GM18508 (cell line): ENCODE measurements at regions not wholly inside any gene's neighbourhood (a gene's known extent, or its start where the extent isn't known, plus 50 kb on each side); places are given as distances from the start of the nearest gene placed in this dataset.

Source experiments
- ATAC-seq: cut with Tn5 transposase; IDR thresholded peaks from one replicate; pipeline ENCODE4 v1.9.1; 2021; ENCODE audit warnings: moderate number of reproducible peaks; ENCODE audit not compliant: insufficient read depth, unreplicated experiment

DNA sequence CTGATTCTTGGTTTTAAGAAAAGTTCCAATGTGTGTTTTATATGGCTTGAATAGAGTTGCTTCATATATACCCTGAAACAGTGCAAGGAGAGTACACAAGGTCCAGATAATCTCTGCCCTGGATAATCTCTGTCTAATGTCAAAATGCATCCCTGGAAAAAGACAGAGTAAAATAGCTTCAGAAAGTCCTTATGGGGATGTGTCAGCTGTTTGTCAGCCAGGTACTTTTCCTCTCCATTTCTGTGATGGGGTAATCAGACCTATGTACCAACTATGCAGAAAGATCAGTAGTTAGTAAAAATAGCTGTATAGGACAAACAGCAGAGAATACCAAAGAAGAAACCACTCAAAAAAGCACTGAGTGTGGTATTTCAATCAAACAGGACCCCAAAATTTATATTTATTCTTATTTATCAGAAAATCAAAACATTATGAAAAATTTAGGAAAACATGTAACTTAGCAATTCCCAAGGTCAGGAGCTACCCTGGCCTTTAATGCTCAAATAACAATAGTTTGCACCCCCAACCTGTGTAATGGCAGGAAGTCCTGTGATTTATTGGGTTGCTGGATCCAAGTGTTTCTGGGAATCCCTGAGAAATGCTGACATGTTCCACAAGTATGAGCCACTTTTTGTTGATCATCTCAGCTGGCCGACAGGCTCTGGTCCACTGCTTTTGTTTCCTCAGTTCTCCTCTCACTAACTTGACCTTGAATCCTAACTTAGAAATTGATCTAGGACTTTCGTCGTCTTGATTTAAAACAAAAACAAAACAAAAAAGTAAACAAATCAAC is 69.6 kb downstream of the MDH1 start:
- ATAC-seq, result no peak

DNA sequence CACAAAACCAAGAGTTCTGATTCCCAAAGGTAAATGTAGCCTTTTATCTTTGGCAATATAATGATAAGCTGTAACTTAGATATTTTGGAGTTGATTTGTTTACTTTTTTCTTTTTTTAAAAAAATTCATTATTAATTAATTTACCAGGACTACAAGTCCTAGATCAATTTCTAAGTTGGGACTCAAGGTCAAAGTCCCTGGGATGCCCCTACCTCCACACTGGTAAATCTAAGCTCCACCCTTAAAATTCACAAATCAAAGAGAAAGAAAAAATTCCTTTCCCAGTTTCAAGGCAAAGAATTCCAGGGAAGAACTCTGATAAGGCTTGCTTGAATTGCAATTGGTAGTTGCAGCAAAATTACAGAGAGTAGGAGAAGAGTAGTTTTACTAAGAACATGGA is 71.3 kb downstream of the MDH1 start:
- no peak for ATAC-seq

DNA sequence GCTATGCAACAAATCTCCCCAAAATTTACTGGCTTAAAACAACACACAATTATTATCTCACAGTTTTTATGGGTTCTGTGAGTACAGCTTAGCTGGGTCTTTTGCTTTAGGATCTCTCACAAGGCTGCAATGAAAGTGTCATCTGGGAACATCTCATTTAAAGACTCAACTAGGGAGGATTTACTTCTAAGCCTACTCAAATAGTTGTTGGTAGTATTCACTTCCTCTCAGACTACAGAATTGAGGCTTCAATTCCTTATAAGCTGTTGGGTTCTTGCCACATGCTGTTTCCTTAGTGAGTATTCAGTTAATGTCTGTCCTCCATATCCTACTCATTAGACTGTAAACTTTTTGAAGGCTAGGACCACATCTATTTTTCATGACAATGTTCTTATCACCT is 72.3 kb downstream of the MDH1 start:
- no peak for ATAC-seq

DNA sequence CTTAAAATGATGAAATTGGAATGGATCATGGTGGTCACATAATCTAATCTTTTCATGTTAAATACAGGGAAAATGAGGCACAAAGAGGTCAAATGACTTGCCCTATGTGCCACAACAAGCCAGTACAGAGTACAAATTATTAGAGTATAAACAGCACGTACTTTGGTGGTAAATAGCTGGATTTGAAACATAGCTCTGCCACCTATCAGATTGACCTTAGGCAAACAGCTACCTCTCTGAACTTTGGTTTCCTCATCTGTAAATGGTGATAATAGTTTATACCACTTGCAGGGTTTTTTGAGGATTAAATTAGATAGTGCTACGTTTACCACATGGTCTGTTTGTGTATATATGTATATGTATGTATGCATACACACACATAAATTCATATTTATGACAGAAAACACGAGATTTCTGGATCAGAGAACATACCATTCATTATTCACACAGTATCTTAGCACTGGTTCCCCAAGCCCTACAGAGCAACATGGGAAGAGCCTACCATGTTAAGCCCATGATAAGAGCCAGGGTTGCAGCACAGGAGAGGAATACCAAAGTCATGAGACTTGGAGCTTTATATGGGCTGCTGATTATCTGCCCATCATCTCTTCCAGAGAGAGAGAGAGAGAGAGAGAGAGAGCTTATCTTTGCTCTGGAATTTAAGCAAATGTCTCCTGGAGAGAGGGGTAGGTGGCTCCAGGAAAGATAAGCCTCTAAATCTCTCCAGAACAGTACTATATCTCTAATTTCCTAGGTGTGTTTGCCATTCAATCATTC is 73.5 kb downstream of the MDH1 start:
- no peak for ATAC-seq

DNA sequence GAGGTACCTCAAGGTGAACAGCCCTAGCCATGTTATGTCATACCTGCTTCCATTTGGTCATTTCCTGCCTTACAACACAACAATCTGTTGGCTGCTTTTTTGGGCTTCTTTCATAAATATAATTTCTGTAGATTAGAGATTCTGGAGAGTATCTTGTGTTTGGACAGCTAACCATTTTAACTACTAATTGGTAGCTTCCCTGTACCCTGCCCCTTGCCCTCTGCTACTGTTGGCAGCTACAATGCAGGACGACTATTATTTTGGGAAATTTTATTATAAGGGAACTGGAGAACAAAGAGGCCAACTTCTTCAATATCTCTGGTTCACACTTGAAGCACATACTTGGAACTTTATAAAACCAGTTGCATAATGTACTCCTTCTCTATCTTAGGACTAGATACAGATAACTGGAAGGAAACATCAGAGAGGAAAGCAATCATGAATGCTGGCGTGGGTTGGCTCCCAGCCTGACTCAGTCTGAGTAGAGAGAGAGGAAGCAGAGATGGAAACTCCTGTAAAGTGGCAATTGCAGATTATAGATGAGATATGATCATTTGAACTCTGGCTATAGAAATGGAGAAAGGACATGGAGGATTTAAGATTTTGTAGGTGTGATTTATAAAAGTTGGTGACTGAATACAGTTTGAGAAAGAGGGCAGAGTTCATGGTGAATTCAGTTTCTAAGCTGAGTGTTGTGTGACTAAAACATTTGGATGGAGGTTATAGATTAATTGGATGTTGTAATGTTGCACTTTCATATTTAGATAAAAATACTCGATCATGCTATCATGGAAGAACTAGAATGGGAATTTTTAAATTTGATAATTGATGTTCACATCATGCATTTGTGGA is 74.5 kb downstream of the MDH1 start:
- ATAC-seq, result no peak

DNA sequence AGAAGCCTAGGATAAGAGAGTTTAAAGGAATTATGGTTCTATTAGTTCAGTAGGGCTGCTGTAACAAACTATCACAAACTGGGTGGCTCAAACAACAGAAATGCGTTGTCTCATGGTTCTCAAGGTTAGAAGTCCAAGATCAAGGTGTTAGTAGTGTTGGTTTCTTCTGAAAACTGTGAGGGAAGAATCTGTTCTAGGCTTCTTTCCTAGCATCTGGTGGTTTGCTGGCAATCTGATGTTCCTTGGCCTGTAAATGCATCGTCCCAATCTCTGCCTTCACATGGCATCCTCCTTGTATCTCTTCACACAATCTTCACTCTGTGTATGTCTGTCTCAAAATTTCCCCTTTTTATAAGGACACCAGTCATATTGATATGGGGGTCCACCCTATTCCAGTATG is 76.3 kb downstream of the MDH1 start:
- no peak for ATAC-seq

DNA sequence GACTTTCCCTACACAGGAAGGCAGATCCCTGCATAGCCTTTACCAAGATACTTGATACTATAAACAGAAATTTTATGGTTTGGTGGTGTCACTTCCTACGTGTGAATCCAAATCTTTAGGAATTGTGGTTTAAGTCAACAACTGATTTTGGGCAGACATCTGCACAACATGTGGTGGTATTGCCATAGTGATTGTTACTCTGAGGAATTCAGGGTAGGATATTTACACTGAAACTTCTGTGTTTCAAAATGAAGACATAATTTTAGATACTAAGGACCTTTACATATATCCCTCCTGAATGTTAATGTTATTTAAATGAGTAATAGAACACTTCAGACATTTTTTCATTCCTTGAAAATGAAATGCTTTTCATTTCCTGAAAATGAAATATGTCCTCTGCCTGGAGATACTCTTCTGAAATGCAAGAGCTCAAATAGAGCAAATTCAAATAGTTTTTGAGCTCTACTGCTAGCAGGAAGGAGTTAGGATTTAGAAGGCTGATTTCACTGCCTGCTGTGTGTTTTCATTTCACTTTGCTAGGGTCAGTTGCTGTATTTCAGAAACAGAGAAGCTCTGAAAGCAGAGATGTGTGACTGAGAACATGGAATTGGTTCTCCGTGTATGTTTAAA is 77.2 kb downstream of the MDH1 start:
- ATAC-seq, result no peak

DNA sequence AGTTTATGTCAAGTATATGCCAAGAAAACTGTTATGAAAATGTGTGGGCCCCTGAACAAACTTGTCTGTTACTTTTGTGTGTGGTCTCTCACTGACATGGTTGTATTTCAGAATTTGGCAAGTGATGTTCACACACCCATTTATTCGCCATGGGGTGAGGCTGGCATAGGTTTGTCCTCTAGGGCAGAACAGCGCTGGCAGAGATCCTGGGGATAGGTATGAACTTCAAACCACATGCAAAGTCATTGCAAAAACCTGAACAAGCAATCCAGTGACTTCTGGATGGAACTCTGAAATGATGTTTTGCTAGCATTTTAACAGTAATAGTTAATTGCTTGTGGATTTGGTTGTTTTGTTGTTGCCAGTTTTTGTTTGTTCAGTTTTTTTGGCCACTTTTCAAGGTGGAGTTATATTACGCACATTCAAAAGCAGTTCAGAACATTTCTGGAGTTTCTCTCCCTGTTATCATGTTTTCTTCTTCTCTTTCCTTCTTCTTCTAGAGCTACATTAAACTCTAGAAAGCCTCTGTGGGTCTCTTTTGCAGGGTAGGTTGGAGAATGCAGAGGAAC is 78.5 kb downstream of the MDH1 start:
- ATAC-seq, result no peak

DNA sequence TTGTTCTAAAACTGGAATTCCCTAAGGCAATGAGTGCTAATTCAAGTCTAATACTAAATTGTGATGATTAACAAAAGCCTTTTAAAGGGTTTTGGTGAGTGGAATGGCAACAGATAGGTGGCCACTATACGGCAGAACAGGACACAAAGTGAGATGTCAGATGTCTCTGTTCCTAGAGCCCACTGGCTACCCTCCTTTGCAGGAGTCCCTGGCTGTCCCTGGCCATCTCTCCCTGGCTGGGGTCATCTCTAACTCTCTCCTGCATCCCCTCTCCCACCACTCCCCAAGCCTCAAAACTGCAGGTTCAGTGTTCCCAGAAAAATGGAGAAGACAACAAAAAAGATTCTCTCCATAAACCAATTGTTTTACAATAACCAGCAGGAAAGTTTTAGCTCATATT is 79.2 kb downstream of the MDH1 start:
- no peak for ATAC-seq

DNA sequence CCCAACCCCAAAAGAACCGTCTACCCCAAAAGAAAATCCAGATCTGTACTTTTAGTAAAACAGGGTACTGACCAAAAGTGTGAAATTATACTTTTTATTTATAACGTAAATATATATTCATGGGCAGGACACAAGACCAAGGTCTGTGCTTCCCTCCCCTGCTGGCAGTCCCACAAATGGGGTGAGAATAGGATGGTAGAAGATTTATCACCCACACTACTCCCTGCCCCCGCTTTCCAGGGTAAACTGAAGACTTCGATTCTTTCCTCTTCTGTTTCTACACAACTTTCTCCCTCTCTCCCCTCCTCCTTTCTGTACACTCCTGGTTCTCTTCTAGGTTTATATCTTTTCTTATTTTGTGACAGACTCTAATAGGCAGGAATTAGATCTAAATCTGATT is 79.7 kb downstream of the MDH1 start:
- ATAC-seq, result no peak

DNA sequence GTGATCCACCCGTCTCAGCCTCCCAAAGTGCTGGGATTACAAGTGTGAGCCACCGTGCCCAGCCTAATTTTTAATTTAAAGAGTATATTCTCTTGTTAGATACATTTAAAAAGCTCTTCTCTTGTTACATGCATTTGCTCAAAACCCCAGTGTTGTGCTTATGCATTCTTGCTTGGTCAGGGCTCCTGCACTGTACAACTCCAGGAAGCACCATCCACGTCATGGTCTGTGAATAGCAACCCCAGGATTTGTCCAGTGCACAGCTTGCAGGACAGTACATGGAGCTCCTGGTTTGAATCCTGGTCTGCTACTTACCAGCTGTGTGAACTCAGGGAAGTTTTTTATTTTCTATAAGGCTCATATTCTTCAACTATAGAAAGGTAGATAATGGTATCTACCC is 80.8 kb downstream of the MDH1 start:
- ATAC-seq, result no peak

DNA sequence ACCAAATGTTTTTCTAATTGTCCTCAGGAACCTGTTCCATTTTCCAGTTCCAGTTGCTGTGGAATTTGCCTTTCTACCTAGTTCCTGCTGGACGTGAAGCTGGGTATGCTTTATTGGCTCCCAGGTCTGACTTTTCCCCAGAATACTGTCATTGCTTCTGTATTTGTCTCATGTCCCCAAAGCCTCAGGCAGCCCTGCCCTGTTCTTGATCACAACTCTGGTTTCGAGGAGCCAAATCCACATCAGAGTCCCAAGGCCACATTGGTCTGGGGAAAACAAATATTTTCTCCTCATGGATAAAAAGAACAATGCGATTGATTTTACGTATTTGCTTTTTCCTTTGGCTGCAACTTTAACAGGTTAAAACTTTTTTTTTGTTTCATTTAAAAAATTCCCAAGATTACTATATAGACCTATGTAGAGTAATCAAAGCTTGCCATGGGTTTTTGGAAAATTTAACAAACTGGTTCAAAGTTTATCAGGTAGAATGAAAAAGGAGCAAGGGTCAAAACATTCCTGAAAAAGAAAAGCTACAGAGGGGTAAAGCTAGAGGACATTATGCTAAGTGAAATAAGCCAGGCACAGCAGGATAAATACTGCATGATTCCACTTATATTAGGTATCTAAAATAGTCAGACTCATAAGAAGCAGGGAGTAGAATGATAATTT is 85.2 kb downstream of the MDH1 start:
- ATAC-seq, result no peak

DNA sequence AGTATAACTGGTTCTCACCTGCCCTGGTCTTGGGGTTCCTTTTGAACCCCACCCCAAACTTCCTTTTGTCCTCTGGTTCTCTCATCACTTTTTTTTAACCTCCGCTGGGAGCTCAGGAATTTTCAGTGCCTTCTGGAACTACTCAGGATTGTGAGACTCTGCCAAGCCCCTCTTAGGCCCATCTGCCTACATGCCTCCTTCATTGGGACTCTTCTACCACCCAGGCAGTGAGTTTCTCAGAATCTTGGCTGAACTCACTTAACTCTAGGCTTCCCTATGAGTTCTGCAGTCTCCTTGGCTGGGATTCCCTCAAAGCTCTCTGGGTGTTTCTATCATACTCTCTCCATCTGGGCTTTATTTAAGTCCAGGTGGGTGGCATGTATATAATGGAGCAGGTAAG is 86.3 kb downstream of the MDH1 start:
- ATAC-seq, result no peak

DNA sequence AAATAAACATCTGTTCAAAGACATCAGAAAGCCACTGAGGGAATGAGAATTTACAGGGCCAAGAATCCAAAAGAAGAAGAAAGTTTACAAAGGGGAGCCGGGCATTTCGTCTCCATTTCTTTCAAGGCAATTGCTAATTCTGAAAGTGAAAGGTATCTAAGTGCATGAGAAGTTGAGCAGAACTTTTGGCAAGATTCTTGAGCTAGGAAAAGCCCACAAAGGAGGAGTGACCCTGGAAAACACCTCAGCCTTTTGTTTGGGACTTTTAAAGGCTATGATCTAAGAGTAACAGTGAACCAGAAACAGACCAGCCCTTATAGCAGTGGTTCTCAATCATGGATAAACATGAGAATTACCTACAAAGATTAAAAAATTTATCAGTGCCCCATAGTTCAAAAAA is 87.4 kb downstream of the MDH1 start:
- no peak for ATAC-seq

DNA sequence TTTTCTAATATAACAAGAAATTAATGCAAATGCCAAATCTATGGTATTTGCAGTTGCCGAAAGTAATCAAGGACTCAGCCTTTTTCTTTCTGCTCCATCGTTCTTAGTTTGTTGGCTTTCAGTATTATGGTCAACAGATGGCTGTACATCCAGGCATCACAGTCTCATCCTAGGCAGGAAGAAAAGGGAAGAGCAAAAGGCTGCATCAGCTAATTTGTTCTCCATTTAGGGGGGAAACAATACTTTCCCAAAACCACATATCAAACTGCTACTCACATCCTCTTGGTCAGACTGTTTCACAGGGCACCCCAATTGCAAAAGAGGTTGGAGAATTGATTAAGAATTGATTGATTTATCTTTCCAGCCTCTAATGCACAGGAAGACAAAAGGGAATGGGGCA is 89.3 kb downstream of the MDH1 start:
- no peak for ATAC-seq

DNA sequence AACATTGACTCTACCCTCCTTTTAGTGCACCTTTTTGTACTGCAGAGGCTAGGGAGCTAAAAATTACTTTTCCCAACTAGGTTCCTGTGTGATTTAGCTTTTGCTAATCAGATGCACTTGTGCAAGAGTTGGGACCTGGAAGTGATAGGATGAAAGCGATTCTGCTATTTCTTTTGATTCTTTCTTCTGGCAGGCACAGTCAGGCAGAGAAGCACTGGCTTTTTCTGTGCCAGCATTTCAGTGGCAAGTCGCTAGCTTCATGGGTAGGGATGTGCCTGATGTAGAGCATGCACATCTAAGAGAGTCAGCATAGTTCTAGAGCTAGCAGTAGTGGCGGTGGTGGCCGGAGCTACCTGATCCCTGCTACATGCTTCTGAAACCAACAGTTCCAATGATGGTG is 89.8 kb downstream of the MDH1 start:
- ATAC-seq, result no peak

DNA sequence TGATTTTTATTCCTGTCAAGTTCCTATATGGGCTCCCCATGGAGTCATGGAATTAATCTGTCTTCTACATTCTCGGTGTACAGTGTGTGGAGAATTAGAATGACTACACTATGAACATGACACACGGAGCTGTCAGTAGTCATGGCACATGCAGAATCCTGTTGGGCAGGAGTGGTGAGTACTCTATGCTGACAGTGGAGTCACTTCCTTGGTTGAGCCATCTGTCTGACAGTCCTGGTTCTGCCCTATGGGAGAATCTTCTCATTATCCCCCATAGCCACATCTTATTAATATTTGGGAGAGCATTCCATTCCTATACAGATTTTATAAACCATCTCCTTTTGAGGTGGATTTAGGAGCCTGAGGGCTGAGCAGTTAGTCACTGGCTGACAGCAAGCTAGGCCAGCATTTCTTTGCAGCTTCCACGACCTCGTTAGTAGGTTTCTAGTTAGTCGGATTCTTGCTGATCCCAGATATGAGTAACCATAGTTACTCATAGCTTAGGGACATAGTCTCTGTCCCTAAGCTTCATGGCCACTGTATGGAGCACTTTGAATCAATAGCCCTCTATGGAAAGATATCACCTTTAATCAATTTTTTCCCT is 90.6 kb downstream of the MDH1 start:
- no peak for ATAC-seq

DNA sequence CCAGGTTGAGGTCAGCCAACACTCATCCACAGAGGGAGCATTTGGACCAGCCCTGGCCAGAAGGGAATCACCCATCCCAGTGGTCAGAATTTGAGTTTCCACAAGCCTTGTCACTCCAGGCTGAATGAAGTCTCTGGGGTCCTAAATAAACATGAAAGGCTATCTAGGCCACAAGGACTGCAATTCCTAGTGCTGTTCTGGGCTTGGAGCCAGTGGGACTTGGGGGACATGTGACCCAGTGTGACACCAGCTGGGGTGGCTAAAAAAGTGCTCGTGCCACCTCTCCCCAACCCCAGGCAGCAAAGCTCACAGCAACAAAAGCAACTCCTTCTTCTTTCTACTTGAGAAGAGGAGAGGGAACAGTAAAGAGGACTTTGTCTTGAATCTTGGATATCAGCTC is 91.7 kb downstream of the MDH1 start:
- ATAC-seq, result no peak

DNA sequence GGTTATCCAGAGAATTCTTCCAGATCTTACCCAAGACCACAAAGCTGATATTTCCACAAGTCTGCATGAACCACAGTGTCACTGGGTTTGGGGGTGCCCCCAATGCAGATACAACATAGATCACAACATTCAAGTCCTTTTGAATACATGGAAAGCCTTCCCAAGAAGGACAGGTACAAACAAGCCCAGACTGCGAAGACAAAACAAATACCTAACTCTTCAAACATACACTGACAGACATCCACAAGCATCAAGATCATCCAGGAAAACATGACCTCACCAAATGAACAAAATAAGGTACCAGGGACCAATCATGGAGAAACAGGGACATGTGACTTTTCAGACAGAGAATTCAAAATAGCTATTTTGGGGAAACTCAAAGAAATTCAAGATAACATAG is 93.1 kb downstream of the MDH1 start:
- ATAC-seq, result no peak
